ENCODE measurements at regions not wholly inside any gene's neighbourhood (a gene's known extent, or its start where the extent isn't known, plus 50 kb on each side); places are given as distances from the start of the nearest gene placed in this dataset.
A peak's percentile ranks its signal among the peaks of the same experiment; 100 is the strongest.
"Not testable (repeated sequence)": the region's sequence is repeated elsewhere in the genome, so short reads cannot be mapped to it uniquely, and the experiment has no call there.

- ATAC-seq, result no peak
- intact Hi-C loops (cut with DNase I), result no loop called here
- no peak for DNase-seq (ENCODE audit: missing footprints)
These were observed 327.3 kb upstream of the NOX3 start for GRCh38 chr6:155782739-155783459.

- intact Hi-C loops (cut with DNase I), result no loop called here
- ATAC-seq, result no peak
- no peak for DNase-seq (ENCODE audit: missing footprints)
These were observed 326.7 kb upstream of the NOX3 start for GRCh38 chr6:155782320-155782731.

- ATAC-seq (no peak), DNase-seq (ENCODE audit: missing footprints) (no peak)
- intact Hi-C loops (cut with DNase I), result no loop called here
These were observed 323.8 kb upstream of the NOX3 start for GRCh38 chr6:155779456-155779855.

DNA sequence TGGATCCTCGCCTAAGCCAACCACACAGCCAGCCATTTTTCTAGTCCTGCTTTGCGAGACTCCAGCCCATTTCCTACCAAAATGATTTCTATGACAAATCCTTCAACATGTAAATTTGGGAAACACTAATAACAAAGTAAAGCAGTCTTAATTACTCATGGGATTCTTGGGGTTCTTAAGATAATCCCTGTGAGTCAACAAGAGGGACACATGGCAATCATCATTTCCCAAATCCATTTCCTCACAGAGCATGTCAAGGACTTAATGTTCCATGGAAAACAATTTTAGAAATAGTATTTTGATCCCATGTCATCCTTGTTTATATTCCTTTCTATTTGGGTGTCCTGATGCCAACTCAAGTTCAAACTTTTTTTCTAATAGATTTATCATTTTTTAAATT lies 322.7 kb upstream of the NOX3 start:
- DNase-seq (ENCODE audit: missing footprints) (no peak), ATAC-seq (no peak)
- intact Hi-C loops (cut with DNase I), result no loop called here

DNA sequence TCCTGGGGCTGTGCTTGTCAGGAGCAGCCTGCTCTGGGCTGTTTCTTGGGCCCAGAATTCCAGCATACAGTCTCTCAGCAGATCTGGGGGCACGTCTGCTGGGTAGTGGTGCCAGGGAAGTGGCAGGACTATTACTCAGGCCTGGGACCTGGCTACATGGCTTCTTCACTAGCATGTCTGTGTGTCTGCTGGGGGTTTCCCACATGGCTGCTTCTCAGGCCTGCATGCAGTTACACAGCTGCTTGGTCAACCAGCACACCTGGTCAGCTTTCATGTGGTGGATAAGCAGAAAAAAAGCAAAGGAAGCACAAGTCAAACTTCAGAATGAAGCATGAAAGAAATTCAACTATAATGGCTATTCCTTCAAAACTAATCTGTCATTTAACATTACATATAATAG lies 316.2 kb upstream of the NOX3 start:
- no peak for ATAC-seq
- intact Hi-C loops (cut with DNase I), result no loop called here
- no peak for DNase-seq (ENCODE audit: missing footprints)

- intact Hi-C loops (cut with DNase I), result no loop called here
- ATAC-seq, result no peak
These were observed 315.2 kb upstream of the NOX3 start for GRCh38 chr6:155770856-155771255.

GRCh38 chr6:155770313-155770712 lies 314.7 kb upstream of the NOX3 start:
- no peak for ATAC-seq
- no peak for DNase-seq (ENCODE audit: missing footprints)
- intact Hi-C loops (cut with DNase I), result no loop called here

More at GRCh38 chr6:155770856-155771255, 315.2 kb upstream of the NOX3 start:
- no peak for DNase-seq (ENCODE audit: missing footprints)

- ATAC-seq (peak; percentile 28), DNase-seq (ENCODE audit: missing footprints) (no peak)
- intact Hi-C loops (cut with DNase I), result no loop called here
These were observed 309.9 kb upstream of the NOX3 start for GRCh38 chr6:155765275-155766194.

DNA sequence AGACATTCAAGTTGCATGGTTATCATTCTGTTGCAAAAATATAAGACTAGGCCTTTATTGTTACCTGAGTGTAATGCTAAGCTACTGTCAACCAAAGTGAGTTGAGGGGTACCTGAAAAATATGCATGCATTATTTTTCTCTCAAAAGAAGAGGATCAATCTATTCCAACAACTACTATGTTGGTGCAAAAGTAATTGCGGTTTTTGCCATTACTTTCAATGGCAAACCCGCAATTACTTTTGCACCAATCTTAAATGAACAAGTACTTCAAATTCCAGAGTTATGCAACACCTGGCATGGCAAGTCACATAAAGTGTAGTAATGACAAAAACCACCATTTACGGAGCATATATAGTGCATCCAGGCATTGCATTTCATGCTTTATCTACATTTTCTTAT lies 307.0 kb upstream of the NOX3 start:
- intact Hi-C loops (cut with DNase I), result no loop called here
- no peak for DNase-seq (ENCODE audit: missing footprints)
- ATAC-seq, result no peak

- DNase-seq (ENCODE audit: missing footprints) (no peak), ATAC-seq (no peak)
- intact Hi-C loops (cut with DNase I), result no loop called here
These were observed 299.8 kb upstream of the NOX3 start for GRCh38 chr6:155755452-155755851.

DNA sequence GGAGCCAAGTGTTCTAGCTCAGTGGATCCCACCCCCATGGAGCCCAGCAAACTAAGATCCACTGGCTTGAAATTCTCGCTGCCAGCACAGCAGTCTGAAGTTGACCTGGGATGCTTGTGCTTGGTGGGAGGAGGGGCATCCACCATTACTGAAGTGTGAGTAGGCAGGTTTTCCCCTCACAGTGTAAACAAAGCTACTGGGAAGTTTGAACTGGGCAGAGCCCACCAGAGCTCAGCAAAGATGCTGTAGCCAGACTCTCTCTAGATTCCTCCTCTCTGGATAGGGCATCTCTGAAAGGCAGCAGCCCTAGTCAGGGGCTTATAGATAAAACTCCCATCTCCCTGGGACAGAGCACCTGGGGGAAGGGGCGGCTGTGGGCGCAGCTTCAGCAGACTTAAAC lies 293.1 kb upstream of the NOX3 start:
- DNase-seq (ENCODE audit: missing footprints); intact Hi-C loops (cut with DNase I); ATAC-seq: not testable (repeated sequence)

- ATAC-seq, result no peak
These were observed 291.9 kb upstream of the NOX3 start for GRCh38 chr6:155747491-155747890.

GRCh38 chr6:155740781-155741399 lies 285.3 kb upstream of the NOX3 start:
- ATAC-seq (no peak), DNase-seq (ENCODE audit: missing footprints) (no peak)
- intact Hi-C loops (cut with DNase I), result no loop called here

More at GRCh38 chr6:155747491-155747890, 291.9 kb upstream of the NOX3 start:
- DNase-seq (ENCODE audit: missing footprints), result no peak
- intact Hi-C loops (cut with DNase I), result no loop called here

DNA sequence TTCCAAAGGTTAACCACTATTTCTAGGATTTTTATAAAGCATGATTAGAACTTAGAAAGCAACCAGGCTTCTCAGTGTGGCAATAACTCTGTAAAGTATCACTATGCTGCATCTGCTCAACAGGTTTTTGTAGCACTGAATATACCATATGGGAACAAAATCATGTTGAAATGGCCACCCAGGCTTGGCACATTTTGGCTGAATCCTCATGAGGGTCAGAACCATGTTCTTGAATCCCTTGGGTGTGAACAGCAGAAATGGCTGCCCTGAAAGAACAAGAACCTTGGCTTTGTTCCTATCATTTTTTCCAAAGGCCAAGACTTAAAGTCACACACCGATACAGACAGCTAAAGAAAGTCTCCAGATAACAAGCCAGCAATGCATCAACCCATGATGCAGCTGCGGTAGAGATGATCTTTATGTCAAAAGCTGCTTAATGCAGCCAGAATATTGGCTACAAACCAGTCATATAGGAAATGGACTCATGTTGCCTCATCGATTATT lies 283.0 kb upstream of the NOX3 start:
- DNase-seq (ENCODE audit: missing footprints) (no peak), ATAC-seq (no peak)
- intact Hi-C loops (cut with DNase I), result no loop called here

DNA sequence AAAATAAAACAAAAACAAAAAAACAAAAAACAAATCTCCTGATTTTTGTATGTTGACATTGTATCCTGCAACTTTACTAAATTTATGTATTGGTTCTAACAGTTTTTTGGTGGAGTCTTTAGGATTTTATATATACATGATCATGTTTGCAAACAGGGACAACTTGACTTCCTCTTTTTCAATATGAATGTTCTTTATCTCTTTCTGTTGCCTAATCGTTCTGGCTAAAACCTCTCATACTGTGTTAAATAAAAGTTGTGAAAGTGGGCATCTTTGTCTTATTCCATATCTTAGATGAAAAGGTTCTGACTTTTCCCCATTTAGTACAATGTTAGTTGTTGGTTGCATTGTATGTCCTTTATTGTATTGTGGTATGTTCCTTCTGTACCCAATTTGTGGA lies 261.7 kb upstream of the NOX3 start:
- ATAC-seq, result no peak
- intact Hi-C loops (cut with DNase I), result no loop called here
- no peak for DNase-seq (ENCODE audit: missing footprints)

DNA sequence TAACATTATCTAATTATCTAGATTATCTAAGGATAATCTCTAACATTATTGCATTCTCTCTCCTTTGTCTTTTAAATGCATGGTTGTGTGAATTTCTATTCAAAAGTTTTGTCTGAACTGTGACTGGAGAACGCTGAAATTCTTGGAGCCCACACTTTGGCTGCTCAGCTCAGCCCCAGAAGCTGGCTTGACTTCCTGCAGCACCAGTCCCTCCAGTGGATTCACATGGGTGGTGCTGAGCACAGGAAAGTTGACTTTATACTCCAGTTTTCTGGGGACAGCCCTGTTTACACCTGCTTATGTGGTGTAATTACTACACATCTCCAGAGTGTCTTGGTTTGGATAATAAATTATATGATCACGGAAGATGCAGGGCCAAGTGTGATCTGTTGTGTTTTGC lies 255.1 kb upstream of the NOX3 start:
- ATAC-seq (no peak), DNase-seq (ENCODE audit: missing footprints) (no peak)
- intact Hi-C loops (cut with DNase I), result no loop called here

DNA sequence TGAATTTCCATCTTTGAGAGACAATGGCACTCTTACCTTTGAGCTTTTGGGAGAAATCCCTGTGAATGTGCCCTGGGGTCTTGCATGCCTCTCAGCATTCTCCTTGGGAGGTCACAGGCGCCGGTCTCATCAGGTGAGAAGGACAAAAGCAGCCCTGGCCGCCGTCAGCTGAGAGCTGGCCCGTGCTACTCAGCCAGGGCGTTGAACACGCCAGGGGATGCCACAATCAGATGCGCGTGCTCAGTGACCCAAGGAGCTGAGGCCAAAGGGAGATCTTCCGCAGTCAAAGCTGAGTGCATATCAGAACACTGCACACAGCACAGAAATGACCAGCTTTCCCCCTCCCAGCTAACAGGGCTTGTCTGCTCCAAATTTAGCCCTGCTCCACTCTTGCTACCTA lies 253.6 kb upstream of the NOX3 start:
- DNase-seq (ENCODE audit: missing footprints), result no peak
- intact Hi-C loops (cut with DNase I), result no loop called here
- no peak for ATAC-seq

DNA sequence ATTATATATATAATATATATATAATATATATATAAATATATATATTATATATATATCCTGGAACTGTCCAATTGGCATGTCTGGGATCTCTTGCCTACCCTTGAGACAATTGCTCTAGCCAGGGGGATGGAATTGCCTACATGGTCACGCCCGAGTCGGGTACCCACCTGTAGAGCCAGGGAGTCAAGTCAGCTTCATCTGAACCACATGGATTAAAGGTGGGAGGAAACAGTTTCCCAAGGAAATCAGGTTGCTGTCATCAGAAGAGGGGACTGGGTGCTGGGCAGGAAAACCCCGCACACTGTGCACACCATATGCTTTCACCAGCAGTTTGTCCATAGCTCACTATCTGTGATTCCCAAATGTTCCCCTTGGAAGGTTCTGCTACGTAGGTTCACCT lies 252.5 kb upstream of the NOX3 start:
- intact Hi-C loops (cut with DNase I), result no loop called here
- DNase-seq (ENCODE audit: missing footprints), result no peak
- ATAC-seq, result no peak

- intact Hi-C loops (cut with DNase I), result no loop called here
- DNase-seq (ENCODE audit: missing footprints), result no peak
- ATAC-seq, result no peak
These were observed 251.2 kb upstream of the NOX3 start for GRCh38 chr6:155706806-155707205.

DNA sequence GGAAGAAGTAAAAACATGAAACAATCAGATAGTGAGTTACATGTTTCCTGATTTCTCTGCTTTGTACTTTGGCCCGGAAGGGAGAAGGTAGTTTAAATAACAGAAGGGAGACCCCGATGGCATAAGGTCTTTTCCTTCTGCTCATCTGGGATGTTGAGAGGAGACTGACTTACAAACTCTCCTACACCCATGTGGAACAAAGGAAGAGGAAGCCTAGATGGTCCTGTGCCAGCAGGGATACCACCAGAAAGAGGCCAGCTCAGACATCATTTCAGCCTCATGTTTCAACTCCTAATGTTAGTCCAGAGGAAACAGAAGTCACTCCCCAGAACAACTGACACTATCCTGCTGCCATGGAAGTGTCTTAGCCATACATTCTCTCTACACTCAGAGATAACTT lies 250.7 kb upstream of the NOX3 start:
- ATAC-seq (no peak), DNase-seq (ENCODE audit: missing footprints) (no peak)
- intact Hi-C loops (cut with DNase I), result no loop called here

Measured in Right ventricle myocardium inferior (tissue), 1 donor.